Omental fat pad (tissue), 3 donors: ENCODE measurements at regions not wholly inside any gene's neighbourhood (a gene's known extent, or its start where the extent isn't known, plus 50 kb on each side); places are given as distances from the start of the nearest gene placed in this dataset.

Source experiments
- ATAC-seq: fragments of 150-250 bp; one replicate; pipeline ENCODE4 v1.9.1; 2016; ENCODE audit warnings: mild to moderate bottlenecking, moderate library complexity; ENCODE audit not compliant: low FRiP score
- DNase-seq: peaks from one replicate; pipeline ENCODE4 v3.0.0-alpha.2; 2019; ENCODE audit warnings: low spot score
- CTCF ChIP-seq, 3 donors: fragments of 450-650 bp; IDR thresholded peaks; one replicate each; pipeline ENCODE4 v1.5.1; 2016 to 2017; ENCODE audit warnings: antibody characterized with exemption in 3 of 3, mild to moderate bottlenecking in 3 of 3, moderate library complexity in 2 of 3

DNA sequence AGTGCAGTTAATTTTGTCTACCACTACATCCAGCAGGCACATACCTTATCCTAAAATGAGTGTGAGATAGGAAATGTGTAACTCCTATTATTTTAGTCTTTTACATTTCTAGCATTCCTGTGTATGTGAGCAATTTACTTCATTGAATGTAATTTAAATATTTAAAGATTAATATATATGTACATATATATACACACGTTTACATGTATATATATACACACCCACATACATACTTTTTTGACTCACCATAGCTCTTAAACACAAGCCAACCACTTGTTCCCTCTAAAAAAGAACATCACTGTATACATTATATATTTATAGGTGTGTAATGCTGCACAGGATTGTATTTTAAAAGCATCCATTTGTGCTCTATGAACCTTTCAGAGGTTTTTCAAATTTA lies 425.6 kb upstream of the NECTIN3 start:
- no peak for TF ChIP-seq CTCF (IDR thresholded peaks at IDR 0.05)
- DNase-seq (no peak), ATAC-seq (no peak)

DNA sequence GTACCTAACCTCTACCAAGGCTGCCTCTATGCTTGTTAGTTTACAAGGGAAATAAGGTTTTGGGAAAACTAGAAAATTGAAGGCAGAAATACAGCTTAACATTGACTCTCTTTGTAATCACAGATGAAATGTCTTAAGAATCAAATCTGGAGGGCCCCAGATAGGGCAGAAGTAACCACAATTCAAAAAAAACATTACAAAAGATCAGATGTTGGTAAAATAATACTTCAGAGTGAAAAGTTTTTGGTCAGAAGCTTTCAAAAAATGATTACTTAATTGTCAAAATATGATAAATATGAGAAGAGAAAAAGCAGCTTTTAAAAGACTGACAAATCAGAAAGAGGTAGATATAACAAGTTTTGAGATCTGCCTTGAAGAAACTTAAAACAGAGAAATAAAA lies 425.1 kb upstream of the NECTIN3 start:
- DNase-seq (no peak), ATAC-seq (no peak)
- no peak for TF ChIP-seq CTCF (IDR thresholded peaks at IDR 0.05)

DNA sequence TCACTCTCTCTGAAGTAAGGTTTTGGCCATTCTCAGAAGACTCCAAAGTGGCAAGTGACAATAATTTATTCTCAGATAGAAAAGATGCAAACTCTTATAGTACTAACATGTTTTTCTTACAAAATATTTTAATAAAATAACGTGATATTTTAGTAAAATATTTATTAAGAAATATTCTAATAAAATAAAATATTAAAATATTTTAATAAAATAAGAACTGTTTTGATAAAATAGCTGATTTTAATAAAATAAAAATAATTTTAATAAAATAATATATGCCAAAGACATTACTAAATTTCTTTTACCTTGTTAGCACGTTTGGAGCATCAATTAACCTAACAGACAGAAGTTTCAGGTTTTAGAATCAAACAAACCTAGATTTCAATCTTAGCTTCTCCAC lies 424.0 kb upstream of the NECTIN3 start:
- no peak for ATAC-seq
- no peak for DNase-seq
- TF ChIP-seq CTCF (IDR thresholded peaks at IDR 0.05): no peak

DNA sequence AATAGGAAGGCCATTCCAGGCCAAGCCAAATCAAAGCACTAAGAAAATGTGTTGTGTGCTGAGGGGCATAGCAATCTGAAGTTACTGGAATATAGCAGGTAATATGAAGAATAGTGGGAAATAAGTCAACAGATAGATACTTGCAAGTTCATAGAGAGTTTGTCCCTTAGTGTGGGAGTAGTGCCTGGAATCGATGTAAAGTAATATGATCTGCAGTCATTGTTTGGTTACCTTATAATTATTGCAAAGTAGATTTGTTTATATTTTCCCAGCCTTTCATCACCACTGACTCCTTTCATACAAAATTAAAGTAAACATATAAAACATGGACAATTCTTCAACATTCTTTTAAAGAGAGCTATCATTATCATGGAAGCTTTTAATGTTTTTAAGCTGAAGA lies 420.9 kb upstream of the NECTIN3 start:
- TF ChIP-seq CTCF (IDR thresholded peaks at IDR 0.05): no peak
- ATAC-seq: no peak
- no peak for DNase-seq

- no peak for ATAC-seq
Observed at GRCh38 chr3:110654843-110655502, 416.6 kb upstream of the NECTIN3 start.

DNA sequence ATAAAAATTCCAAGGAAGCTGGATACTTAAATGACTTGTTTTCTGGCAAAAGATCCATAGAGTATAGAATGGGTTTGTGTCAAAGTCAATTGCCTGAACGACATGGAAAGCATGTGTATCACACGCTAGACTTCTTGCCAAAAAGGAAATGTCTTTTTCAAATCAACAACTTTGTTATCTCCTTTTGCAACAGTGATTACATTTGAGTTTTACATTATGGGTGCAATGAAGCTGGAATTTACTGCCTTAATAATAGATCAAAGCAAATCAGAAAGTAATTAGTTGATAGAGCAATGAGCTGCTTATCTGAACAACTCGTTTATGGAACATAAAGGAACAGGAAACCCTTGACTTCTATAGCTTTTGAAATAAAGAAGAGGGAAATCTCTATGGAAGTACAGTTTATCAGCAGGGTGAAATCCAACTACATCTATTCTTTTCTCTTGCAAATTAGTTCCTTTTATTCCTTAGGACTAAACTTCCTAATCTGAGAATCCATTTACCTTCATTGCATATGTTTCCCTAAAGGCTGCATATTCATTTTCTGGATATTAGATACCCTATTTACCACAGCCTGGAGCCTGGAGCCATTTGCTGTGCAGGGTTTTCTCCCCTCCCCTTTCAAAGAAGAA lies 415.1 kb upstream of the NECTIN3 start:
- ATAC-seq (no peak), DNase-seq (no peak)
- TF ChIP-seq CTCF (IDR thresholded peaks at IDR 0.05): no peak

More at GRCh38 chr3:110654843-110655502, 416.6 kb upstream of the NECTIN3 start:
- no peak for TF ChIP-seq CTCF (IDR thresholded peaks at IDR 0.05)
- DNase-seq: no peak

DNA sequence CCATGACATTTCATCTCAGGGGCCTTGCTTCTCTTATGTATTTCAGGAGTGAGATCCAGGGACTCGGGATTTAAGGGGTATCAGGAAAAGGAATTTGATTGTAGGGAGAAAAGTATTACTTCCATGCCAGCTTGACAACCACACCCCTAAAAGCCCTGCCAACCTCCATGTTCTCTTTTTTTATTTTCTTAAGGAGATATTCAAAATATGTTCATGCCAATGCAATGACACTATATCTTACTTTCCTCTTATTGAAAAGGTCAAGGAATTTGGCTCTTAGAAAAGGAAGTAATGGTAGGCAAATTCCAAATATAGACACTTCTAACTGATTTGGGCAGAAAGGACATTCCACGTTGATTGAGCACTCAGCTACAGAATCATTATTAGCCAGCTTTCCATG lies 407.5 kb upstream of the NECTIN3 start:
- TF ChIP-seq CTCF (IDR thresholded peaks at IDR 0.05): no peak
- ATAC-seq: no peak
- DNase-seq: no peak
